GM19395 (cell line): ENCODE measurements at regions not wholly inside any gene's neighbourhood (a gene's known extent, or its start where the extent isn't known, plus 50 kb on each side); places are given as distances from the start of the nearest gene placed in this dataset.

Source experiments
- ATAC-seq: cut with Tn5 transposase; IDR thresholded peaks from one replicate; pipeline ENCODE4 v1.9.1; 2021; ENCODE audit warnings: mild to moderate bottlenecking, moderate library complexity; ENCODE audit not compliant: unreplicated experiment

DNA sequence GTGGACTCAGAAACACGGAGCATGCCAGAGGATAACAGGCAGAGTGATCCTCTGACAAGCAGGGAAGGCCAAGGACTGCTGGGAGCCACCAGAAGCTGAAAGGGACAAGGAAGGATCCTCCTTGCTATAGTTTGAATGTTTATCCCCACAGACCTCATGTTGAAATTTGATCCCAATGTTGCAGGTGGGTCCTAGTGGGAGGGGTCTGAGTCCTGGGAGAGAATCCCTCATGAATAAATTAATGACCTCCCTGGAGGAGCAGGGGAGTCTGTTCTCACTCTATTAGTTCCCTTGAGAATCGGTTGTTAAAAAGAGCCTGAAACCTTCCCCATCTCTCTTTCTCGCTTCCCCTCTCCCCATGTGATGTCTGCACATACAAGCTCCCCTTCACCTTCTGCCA is 124.4 kb downstream of the FBXO15 start:
- no peak for ATAC-seq

DNA sequence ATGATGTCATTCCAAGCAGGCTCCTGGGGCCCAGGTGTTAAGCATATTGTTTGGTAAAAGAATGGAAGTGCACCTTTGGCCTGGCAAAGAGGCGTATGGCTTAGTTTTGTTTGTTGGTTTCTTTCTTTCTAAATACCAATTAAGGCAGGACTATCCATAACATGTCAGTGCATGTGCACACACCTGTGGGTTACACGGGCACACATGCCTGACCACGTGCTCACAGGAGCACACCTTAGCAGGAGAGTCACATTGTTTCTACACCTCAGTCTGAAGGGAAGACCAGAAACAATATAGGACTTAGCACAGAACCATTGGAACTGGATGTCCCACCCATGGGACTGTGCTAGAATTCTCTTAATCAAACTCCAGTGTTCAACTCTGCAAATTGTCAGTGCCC is 127.8 kb downstream of the FBXO15 start:
- no peak for ATAC-seq

DNA sequence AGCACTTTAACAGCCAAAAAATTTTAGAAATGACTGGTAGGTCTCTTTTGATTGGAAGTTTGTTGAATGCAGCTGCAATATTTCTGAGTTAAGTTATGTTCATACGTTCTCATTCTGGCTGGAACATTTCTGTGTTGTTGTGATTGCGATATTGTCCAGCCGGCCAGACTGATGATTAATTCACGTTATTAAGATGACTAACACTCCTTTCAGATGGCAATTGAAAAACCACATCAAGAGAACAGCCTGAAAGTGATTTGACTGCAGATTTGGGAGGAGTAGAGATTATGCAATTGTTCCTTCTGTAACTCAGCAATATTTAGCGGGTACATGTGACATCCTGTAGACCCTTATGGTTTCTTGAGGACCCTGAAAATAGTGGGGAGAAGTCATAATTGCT is 133.7 kb downstream of the FBXO15 start:
- ATAC-seq = no peak

DNA sequence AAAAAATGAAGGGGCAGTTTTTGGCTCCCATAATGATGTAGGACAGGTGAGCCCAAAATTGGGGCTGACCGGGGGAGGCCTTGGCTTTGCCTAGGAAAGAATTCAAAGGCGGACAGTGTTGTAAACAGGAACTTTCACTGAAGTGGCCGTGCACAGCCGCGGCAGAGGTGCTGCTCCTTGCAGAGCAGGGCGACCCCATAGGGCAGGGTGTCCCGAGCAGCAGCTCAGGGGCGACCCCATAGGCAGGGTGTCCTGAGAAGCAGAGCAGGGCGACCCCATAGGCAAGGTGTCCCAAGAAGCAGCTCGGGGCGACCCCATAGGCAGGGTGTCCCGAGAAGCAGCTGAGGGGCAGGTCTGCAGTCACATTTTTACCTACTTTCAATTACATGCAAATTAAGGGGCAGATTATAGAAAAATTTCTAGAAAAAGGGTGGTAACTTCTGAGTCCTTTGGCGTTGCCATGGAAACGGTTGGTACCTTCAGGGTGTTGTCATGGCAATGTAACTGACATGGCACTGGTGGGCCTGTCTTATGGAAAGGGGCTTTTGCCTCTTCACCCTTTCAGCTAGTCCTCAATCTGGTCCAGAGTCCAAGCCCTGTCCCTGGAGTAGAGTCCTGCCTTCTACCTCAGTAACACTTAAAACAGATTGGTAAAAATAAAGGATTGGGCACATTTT is 134.5 kb downstream of the FBXO15 start:
- ATAC-seq = no peak

DNA sequence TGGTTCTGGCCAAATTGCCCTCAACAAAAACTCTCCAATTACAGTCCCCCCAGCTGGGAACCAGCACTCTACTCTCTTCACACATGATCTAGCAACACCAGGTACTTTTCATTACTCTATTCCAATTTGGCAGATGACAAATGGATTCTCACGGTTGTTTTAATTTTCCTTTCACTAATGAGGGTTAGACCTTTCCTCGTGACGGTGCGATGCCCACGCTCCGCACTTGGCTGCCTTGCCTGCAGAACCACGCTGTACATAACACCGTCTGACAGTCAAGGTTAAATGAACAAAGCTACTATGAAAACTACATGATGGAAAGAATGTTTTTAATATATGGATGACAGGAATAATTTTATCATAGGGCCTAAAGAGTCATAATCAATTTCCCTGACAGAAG is 141.5 kb downstream of the FBXO15 start:
- no peak for ATAC-seq

DNA sequence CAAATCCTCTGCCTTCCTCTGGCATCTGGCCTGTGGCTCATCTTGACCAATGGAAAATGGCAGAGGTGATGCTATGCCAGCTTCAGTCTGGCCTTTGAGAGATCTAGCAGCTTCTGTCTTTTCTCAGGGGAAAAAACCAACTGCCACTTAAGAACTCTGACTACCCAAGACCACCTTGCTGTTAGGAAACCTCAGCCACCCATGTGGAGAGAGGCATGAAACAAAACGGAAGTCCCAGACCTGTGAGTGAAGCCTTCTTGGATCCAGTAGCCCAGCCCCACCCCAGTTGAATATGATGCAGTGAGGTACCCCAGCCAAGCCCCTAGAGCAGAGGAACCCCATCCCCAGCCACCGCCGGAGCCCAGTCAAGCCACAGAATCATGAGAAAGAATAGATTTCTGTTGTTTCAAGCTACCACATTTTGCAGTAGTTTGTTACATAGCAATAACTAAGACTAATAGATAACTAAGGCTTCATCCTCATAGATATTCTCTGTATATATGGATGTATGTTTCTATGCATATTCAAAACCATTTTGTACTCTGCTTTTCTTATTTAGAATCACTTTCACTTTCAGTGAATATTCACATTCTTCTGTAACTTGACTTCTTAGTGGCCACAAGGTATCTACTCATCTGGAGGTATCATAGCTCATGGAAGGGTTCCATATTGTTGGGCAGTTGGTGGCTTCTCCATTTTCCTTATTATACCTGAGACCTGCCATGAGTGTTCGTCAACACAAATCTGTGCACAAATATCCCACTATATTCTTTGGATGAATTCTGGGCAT is 142.1 kb downstream of the FBXO15 start:
- ATAC-seq = no peak

DNA sequence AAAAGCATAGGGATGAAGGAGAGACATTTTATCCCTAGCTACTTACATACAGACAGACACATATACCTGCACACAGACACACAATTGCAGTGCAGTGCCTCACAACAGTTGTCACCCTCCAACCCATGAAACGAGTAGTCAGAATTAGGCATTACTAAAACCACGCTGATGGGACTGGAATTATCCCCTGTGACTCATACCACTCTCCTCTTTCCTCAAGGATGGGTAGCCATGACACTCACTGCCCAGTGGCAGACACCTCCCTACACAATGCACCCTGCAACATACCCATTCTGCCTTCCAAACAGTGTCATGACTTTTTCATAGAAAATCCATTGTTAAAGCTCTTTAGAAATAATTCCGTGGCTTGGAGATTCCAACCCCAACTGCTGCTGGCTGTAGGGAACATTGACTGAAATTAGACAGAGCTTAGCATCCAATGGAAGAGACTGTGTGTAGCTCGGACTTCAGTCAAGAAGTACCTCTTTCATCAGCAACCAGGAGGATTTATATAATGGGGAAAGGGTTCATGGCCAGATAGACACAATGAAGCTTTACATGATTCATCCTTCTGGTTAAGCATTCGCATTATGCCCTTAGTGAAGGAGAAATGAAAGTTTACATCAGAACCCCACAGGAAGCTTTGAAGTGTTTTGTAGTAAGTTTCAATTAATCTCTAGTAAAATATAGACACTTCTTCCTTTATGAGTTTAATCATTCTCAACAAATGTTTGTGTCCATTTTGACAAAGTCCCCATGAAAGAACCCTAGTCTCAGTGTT is 155.2 kb downstream of the FBXO15 start:
- no peak for ATAC-seq

DNA sequence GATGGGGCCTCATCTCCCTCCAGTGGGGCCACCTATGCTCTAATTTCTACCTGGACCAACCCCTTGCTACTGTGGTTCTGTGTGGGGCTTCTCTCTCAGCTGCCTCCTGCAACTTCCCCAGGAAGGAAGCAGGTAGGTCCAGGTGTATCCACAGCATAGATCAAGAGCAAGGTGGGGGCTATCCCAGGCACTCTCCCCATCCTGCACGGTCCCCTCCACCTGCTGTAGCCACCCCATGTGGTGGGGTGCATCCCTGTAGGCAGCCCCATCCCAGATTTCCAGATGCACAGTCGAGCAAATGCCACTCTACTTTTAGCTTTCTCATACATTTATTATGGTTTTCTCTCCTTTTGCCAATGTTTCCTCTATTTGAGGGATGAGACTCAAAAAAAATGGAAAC is 156.1 kb downstream of the FBXO15 start:
- no peak for ATAC-seq

DNA sequence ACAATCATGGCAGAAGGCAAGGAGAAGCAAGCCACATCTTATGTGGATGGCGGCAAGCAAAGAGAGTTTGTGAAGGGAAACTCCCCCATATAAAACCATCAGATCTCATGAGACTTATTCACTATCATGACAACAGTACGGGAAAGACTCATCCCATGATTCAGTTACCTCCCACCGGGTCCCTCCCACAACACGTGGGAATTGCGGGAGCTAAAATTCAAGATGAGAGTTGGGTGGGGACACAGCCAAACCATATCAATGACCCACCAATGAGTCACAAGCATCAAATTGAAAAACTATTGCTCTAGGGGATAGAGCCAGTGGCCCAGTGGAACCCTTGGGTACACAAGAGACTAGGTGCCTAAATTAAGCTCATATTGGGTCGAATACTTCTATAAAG is 157.4 kb downstream of the FBXO15 start:
- ATAC-seq = no peak

DNA sequence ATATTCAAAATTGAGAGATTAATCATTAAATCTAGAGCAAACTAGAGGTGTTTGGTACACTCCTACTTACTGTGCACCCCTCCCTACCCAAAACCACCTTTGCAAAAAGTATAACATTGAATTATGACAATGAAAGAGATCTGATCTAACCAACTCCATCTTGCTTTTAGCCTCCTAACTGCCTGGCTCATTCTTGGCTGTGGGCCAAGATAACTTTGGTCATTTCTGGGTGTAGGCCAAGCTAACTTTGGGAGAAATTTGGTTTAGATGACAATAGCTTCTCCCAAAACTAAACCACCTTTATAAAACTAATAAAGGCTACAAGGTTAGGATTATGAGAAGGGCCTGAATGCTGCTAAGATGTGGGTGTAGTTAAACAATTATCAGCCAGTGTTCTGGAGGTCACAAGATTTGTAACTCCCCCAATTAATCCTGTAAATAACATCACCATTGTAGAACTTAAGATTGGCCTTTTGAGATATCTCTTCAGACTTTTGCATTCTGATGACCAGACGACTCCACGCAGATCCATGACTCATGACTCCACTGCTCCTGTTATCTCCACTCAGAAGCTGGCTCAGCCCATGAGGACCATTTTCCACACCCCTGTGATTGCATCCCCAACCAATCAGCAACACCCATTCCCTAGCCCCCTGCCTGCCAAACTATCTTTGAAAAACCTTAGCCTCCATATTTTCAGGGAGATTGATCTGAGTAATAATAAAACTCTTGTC is 160.2 kb downstream of the FBXO15 start:
- ATAC-seq = no peak

DNA sequence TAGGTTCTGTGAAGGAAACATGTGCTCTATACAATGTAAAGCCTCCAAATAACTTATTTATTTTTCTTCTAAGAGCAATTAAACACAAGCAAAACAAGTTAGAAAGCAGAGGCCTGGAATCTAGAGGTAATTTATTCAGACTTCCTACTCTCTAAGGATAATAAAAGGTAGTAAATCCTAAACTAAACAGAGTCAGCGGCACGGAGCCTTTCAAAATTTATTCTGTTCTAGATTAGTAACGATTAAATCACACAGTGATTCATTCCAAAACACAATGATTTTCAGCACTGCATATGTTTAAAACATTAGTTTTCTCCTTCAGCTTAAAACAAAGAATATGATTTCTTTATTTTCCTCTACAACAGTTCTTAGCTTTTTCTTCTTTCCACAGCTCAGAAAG is 160.9 kb downstream of the FBXO15 start:
- no peak for ATAC-seq

DNA sequence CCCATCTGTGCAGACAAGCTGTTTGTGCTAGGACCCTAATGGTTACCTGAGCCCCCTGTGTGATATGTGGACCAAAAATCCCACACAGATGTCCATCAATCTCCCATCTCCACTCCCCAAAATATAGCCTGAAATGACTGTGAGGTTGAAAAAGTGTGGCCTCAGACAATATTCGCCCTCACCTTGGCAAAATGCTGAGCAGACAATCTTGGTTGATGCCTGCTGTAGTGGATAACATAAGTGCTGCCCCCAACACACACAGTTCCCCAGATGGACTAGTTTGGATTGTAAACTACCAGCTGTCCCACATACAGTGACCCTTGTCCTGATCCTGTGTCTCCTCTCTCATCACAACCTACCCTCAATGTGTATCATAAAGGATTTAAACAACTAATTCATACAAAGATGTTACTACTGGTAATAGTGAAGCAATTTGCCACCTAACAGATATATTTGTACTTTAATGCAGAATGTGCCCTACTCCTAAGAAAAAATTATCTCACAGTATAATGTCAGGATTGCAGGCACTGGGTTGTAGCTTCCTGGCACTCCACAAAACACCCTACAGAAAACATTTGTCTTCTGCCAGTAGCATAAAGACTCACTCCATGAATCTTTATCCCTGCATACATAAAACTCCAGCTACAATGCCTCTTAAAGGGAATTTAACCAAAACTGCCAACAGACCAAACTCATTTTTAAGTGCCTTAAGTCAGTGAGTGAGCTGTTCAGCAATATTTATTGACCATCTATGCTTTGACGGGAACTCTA is 161.6 kb downstream of the FBXO15 start:
- no peak for ATAC-seq

DNA sequence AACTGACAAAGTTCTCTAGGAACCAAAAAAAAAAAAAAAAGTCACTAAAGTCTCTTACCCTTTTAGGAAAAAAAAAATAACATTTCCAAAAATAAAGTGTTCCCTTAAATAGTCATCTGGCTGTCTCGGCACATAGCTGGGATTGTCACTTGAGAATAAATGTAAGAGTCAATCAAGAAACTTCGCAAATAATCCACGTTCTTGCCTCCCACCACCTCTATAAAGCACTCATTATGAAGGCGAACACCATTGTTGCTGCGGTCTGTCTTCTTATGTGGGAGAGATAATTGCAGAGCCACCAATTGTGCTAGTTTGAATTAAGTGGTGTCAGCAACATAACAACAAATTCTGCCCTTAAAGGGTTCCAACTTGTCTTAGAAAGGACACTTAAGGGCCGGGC is 163.7 kb downstream of the FBXO15 start:
- ATAC-seq = no peak

DNA sequence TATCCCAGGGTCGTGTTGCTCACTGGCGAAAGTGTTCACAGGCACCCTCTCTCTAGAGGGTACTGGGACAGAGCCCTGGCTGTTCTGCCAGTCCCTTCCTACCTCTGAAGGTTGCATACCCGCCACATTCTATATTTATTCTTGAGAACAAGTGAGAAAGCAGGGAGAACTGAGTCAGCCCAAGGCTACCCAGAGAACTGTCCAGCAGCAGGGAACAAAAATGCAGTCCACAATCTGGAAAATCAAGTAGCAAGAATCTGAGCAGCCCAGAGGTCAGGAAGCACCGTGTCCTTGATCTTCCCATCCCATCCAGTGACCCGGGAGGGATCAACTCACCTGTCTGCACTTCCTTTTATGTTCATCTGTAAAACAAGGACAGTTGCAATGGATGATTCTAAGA is 164.1 kb downstream of the FBXO15 start:
- no peak for ATAC-seq

DNA sequence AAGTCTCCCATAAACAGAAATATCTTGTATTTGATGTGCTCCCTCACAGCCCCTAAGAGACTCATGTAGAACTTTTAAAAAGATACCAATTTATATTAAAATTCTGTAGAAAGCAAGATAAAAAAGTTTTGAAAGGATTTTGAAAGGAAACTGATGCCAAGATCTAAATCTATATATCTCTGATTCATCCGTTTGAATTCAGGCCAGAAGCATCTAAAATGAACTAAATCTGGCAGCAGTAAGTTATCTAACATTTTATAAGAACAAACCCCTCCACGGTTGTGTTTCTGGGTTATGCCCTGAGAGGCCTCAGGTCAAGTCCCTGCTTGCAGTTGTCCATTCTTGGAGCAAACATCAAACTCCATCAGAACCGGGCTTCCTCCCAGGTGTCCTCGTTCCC is 165.8 kb downstream of the FBXO15 start:
- no peak for ATAC-seq

DNA sequence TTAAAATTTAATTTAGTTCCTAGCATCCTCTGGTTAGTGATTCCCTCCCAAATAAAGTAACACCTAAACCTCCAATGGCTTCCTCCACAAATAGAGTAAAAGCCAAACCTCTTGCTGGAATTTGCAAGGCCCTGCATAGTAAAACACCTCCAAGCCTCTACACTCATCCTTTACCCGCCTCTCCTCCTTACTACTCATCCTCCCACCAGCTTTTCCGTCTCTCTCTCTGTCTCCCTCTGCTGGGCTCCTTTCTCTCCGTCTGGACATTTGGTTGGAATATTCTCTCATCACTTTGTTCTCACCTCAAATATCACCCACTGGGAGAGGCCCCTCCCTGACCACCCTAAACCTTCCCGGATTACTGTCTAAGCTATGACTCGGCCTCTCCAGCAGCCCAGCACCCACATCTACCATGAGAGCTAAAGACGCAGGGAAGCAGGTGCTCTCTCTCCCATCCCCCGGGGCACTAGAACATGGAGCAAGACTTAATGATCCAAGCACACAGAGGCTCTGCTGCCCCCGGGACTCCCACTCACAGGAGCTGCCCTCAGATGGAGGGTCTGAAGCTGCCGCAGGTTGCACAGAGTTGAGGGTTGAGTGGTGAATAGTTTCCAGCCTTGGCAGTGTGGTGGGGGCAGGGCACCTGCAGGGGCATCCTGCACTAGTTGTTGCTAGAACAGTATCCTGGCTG is 167.2 kb downstream of the FBXO15 start:
- ATAC-seq = no peak

DNA sequence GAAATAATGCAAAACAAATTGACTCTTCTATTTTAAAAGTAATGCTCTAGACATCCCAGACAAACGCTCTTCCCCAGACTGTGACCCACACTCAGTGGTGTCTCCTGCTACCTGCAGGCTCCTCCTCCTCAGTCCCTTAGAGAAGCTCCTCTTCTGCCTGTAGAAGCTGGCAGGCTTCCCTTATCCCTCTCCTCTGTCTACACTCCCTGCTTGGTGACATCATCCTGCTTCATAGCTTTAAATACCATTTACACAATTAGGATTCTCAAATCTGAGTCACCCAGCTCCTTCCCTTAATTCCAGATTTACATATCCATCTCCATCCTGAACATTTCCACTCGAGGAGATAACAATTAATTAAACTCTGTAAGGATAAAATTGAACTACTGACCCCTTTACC is 167.9 kb downstream of the FBXO15 start:
- no peak for ATAC-seq

DNA sequence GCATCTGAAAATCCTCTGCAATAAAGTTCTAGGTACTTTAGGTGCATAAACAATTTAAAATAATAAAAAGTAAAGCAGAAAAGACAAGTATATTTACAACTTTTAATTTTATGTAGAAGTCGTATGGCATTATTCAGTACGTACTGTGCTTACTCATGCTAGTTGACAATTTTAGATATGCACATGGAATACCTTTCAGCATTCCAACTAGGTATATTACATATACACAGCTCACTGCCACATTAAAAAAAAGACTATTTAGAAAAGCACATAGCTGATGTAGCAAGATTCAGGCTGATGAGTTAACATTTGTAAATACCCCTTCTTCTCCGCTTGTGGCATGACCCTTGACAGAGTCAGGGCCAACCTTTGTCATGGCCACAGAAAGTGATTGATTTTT is 171.2 kb downstream of the FBXO15 start:
- no peak for ATAC-seq

DNA sequence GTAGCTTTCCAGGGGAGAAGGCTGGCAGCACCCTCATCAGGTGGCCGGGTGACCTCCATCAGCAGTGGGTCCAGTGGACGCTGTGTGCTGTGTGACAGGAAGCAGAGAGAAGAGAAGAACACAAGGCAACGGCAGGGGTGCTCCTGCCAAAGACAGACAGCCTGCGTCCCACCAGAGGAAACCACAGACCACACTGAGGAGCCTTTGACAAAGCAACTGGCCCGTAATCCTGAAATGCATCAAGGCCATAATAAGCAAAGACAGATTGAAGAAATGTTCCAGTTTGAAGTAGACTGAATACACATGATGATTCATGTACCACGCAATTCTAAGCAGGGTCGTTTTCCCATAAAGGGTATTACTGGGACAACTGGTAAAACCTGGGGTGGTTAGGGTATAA is 172.4 kb downstream of the FBXO15 start:
- ATAC-seq = no peak

DNA sequence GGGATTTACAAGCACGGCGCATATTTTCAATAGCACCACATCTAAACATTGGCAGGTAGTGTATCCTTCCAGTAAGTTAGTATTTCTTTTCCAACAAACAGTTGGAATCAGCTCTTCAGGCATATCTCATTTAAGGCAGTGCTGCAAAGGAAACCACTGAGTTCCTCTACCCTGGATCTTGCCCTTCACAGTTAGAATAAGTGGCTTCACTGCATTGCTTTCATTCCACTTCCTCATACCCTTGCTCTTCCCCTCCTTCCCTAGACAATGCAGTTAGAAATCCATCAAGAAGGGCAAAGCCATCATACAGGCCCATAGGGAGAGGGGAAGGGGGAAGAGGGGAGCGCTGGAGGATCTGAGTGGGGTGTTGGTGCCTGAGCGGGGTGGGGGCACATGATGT is 173.7 kb downstream of the FBXO15 start:
- no peak for ATAC-seq
